Kidney (tissue), 13 donors: ENCODE measurements at regions not wholly inside any gene's neighbourhood (a gene's known extent, or its start where the extent isn't known, plus 50 kb on each side); places are given as distances from the start of the nearest gene placed in this dataset.
"Not testable (repeated sequence)": the region's sequence is repeated elsewhere in the genome, so short reads cannot be mapped to it uniquely, and the experiment has no call there.

Experiments
- DNase-seq, 5 donors: peaks; one replicate each; pipeline ENCODE4 v3.0.0-alpha.2; 2013 to 2020
- FAIRE-seq: peaks from 2 replicates; lab custom pipeline; 2012; peaks lifted over from hg19 to GRCh38; lab: Jason Lieb, UNC
- H3K27ac ChIP-seq, 2 donors: one replicate each; pipeline ENCODE4 v1.7.0; 2013; ENCODE audit warnings: low read depth in 2 of 2, low read length in 2 of 2, inconsistent platforms in 1 of 2
- H3K27me3 ChIP-seq: one replicate; pipeline ENCODE4 v1.7.1; 2013; ENCODE audit warnings: low read length, inconsistent platforms; ENCODE audit not compliant: control insufficient read depth, insufficient read depth
- H3K36me3 ChIP-seq, 3 donors: one replicate each; pipeline versions ENCODE4 v1.7.0 to v1.7.1; 2013; ENCODE audit warnings: low read length in 3 of 3, control low read depth in 1 of 3, inconsistent platforms in 1 of 3; ENCODE audit not compliant: insufficient read depth in 3 of 3, control insufficient read depth in 2 of 3
- H3K4me1 ChIP-seq, 3 donors: one replicate each; pipeline versions ENCODE4 v1.7.0 to v1.7.1; 2013; ENCODE audit warnings: low read length in 3 of 3, inconsistent platforms in 1 of 3, low read depth in 1 of 3; ENCODE audit not compliant: control insufficient read depth in 2 of 3, insufficient read depth in 2 of 3
- H3K4me3 ChIP-seq, 3 donors: one replicate each; pipeline versions ENCODE4 v1.7.0 to v1.8.1; 2013; ENCODE audit warnings: low read length in 3 of 3, control low read depth in 1 of 3, inconsistent platforms in 1 of 3
- H3K9ac ChIP-seq, 3 donors: one replicate each; pipeline versions ENCODE4 v1.7.0 to v1.7.1; 2013; ENCODE audit warnings: low read length in 3 of 3, control low read depth in 1 of 3, inconsistent platforms in 1 of 3
- H3K9me3 ChIP-seq, 3 donors: one replicate each; pipeline versions ENCODE4 v1.7.0 to v1.7.1; 2013; ENCODE audit warnings: low read length in 3 of 3, control low read depth in 1 of 3, inconsistent platforms in 1 of 3; ENCODE audit not compliant: control insufficient read depth in 2 of 3, insufficient read depth in 1 of 3
- intact Hi-C: fragments of 100-400 bp; cut with DNase I; formaldehyde crosslinking; loops from one replicate; pipeline ENCODE4 v1.11.1; 2022
- TF ChIP-seq, protein P1 (sequence below): IDR thresholded peaks from 3 replicates; pipeline ENCODE4 v1.5.1; 2012; ENCODE audit warnings: mild to moderate bottlenecking, moderate library complexity, borderline replicate concordance; ENCODE audit not compliant: insufficient read depth; ENCODE audit errors: extremely low read depth
- donor health status: control.
- donor health status: control.
- donor health status: control.
- donor health status: control.
- donor health status: control.
- donor health status: DM: yes; HTN: yes; CAD: no.
- donor health status: Normal renal cell carcinoma (clear cell type).

DNA sequence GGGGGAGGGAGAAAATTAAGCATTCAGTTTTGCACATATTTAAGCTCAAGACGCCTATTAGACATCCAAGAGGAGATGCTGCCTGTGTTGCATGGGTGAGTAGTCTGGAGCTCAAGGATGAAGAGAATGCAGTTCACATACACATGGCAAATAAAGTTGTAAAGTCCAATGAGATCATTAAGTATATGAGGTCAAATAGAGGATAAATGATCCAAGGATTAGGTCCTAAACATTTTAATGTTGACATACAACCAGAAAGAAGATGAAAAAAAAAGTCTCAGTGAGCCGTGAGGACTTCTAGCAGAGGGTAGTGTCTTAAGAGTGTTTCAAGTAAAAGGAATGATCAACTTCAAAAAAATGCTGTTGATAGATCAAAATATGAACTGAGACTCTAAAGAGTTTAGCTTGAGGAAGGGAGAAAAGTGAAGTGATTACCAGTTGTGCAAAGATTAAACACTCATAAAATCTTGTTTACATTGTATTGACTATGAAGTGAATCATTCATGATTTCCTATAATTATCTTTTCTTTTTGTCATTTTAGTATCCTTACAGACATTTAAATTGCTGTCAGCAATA lies 251.8 kb downstream of the ZNF608 start:
- no peak overlapping the region for H3K4me3 ChIP-seq
- FAIRE-seq (no peak), DNase-seq (no peak)
- TF ChIP-seq, protein P1, sequence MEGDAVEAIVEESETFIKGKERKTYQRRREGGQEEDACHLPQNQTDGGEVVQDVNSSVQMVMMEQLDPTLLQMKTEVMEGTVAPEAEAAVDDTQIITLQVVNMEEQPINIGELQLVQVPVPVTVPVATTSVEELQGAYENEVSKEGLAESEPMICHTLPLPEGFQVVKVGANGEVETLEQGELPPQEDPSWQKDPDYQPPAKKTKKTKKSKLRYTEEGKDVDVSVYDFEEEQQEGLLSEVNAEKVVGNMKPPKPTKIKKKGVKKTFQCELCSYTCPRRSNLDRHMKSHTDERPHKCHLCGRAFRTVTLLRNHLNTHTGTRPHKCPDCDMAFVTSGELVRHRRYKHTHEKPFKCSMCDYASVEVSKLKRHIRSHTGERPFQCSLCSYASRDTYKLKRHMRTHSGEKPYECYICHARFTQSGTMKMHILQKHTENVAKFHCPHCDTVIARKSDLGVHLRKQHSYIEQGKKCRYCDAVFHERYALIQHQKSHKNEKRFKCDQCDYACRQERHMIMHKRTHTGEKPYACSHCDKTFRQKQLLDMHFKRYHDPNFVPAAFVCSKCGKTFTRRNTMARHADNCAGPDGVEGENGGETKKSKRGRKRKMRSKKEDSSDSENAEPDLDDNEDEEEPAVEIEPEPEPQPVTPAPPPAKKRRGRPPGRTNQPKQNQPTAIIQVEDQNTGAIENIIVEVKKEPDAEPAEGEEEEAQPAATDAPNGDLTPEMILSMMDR, result no peak
- peaks cover 0 to 6% (median 0%) of the 10 kb centered on the region in 3 donors for H3K9me3 ChIP-seq
- no peak overlapping the region for H3K9ac ChIP-seq
- H3K4me1 ChIP-seq, result no peaks in the 10 kb centered on the region
- no peaks in the 10 kb centered on the region for H3K27me3 ChIP-seq
- H3K27ac ChIP-seq, result no peak overlapping the region
- intact Hi-C loops, result no loop called here
- no peaks in the 10 kb centered on the region for H3K36me3 ChIP-seq

DNA sequence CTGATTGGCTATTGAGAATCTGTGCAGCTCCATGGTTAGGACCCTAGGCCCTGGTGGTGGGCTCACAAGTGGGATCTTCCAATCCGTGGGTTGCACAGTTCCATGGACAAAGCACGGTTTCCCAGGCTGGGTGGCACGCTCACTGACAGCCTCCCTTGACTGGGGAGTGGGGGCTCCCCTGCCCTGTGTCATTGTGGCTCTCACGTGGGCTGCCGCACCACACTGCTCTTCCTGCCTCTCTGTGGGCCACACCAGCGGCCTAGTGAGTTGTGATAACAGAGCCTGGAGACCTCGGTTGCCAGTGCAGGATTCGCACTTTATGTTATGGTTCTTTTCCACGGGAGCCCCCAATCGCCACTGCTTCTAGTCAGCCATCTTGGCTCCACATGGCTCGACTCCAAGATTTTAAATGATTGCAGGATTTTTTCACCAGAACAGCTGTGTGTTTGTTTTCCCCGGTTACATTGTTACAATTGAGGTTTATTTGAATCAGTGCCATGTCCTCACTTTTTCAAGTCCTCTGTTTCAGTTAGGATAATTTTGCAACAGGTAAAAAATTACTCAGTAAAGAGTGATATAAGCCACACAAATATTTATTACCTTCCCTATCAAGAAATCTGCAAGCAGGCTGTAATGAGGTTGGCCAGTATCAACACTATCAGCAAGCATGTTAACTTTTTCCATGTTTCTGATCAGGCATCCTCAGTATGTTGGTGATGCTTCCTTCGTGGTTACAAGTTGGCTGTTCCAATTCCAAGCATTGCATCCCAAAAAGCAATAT lies 253.8 kb downstream of the ZNF608 start:
- TF ChIP-seq, protein P1, result no peak
- intact Hi-C loops, result no loop called here
- Histone ChIP-seq H3K9me3 (peaks cover 0 to 6% (median 0%) of the 10 kb centered on the region in 3 donors), H3K36me3 (no peaks in the 10 kb centered on the region), H3K9ac (no peak overlapping the region), H3K4me1 (no peaks in the 10 kb centered on the region), H3K4me3 (no peak overlapping the region), H3K27me3 (no peaks in the 10 kb centered on the region), H3K27ac (no peak overlapping the region)
- DNase-seq (no peak), FAIRE-seq (no peak)

DNA sequence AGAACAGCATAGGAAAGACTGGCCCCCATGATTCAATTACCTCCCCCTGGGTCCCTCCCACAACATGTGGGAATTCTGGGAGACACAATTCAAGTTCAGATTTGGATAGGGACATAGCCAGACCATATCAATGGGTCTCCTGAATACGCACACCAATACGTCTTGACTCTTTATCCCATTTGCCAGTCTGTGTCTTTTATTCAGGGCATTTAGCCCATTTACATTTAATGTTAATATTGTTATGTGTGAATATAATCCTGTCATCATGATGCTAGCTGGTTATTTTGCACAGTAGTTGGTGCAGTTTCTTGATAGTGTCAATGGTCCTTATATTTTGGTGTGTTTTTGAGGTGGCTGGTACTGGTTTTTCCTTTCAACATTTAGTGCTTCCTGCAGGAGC lies 256.1 kb downstream of the ZNF608 start:
- H3K9ac ChIP-seq, H3K4me1 ChIP-seq, H3K4me3 ChIP-seq, H3K27ac ChIP-seq, H3K36me3 ChIP-seq, FAIRE-seq, DNase-seq, intact Hi-C loops, H3K27me3 ChIP-seq: not testable (repeated sequence)
- peaks cover 0 to 10% (median 0%) of the 10 kb centered on the region in 3 donors for H3K9me3 ChIP-seq

DNA sequence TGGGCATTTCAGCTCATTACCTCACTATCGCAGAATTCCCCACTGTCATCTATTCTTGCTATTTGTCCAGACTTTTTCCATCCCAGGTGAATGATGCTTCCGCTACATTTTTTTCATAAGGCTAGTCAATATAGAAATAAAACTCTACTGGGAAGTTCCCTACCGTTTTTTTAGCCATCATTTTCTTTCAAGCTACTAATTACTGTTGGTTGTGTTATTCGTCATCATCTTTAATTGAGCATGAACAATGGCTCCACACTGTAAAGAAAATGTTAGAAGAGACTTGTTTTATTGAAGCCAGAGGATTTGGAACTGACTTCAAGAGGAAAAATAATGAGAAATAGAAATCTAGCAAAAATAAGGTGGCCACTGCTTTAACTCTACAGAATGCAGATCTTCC lies 265.0 kb downstream of the ZNF608 start:
- H3K9me3 ChIP-seq, result no peaks in the 10 kb centered on the region
- DNase-seq (no peak), FAIRE-seq (no peak)
- intact Hi-C loops, result no loop called here
- H3K27me3 ChIP-seq, result no peaks in the 10 kb centered on the region
- no peak overlapping the region for H3K27ac ChIP-seq
- H3K4me3 ChIP-seq, result no peak overlapping the region
- H3K9ac ChIP-seq, result no peak overlapping the region
- TF ChIP-seq, protein P1, result no peak
- no peaks in the 10 kb centered on the region for H3K4me1 ChIP-seq
- H3K36me3 ChIP-seq, result no peaks in the 10 kb centered on the region
